OCI-LY1 (cell line): ENCODE measurements at regions not wholly inside any gene's neighbourhood (a gene's known extent, or its start where the extent isn't known, plus 50 kb on each side); places are given as distances from the start of the nearest gene placed in this dataset.

Experiments
- H2AFZ ChIP-seq: fragments of 200-600 bp; sonication (generic), shearing (Covaris generic); 2 replicates; pipeline ENCODE4 v1.6.0; 2014; ENCODE audit warnings: antibody characterized with exemption, mild to moderate bottlenecking, low read length
- H3F3A ChIP-seq: fragments of 200-600 bp; sonication (generic), shearing (Covaris generic); 2 replicates; pipeline ENCODE4 v1.6.0; 2014; ENCODE audit warnings: mild to moderate bottlenecking, antibody characterized with exemption, low read length, moderate library complexity; ENCODE audit not compliant: insufficient read depth
- H3K27ac ChIP-seq: fragments of 200-600 bp; sonication (generic); 2 replicates; pipeline ENCODE4 v1.5.1; 2014; ENCODE audit warnings: low read length, mixed run types, mild to moderate bottlenecking, low read depth; ENCODE audit not compliant: poor library complexity, severe bottlenecking
- H3K27me3 ChIP-seq: fragments of 200-600 bp; sonication (generic); 2 replicates; pipeline ENCODE4 v1.6.0; 2014; ENCODE audit warnings: antibody characterized with exemption, mild to moderate bottlenecking, low read length, moderate library complexity; ENCODE audit not compliant: insufficient read depth
- H3K36me3 ChIP-seq: fragments of 200-600 bp; sonication (generic); 2 replicates; pipeline ENCODE4 v1.6.1; 2014; ENCODE audit warnings: mild to moderate bottlenecking, antibody characterized with exemption, low read length, moderate library complexity, mixed read lengths; ENCODE audit not compliant: insufficient read depth
- H3K4me1 ChIP-seq: fragments of 200-600 bp; sonication (generic); 2 replicates; pipeline ENCODE4 v1.5.1; 2014; ENCODE audit warnings: mild to moderate bottlenecking, low read length, moderate library complexity; ENCODE audit not compliant: insufficient read depth, severe bottlenecking
- H3K4me2 ChIP-seq: fragments of 200-600 bp; sonication (generic), shearing (Covaris generic); 2 replicates; pipeline ENCODE4 v1.6.1; 2014; ENCODE audit warnings: low read length
- H3K4me3 ChIP-seq: fragments of 200-600 bp; sonication (generic); 2 replicates; pipeline ENCODE4 v1.5.1; 2014; ENCODE audit warnings: low read length, low read depth, mild to moderate bottlenecking, mixed read lengths; ENCODE audit not compliant: poor library complexity, severe bottlenecking
- H3K79me2 ChIP-seq: fragments of 200-600 bp; shearing (Covaris generic); 2 replicates; pipeline ENCODE4 v1.6.1; 2016; ENCODE audit warnings: mixed run types, low read length, mixed read lengths; ENCODE audit not compliant: insufficient read depth
- H3K9ac ChIP-seq: fragments of 200-600 bp; sonication (generic), shearing (Covaris generic); 2 replicates; pipeline ENCODE4 v1.6.1; 2014; ENCODE audit warnings: mild to moderate bottlenecking, low read length, mixed read lengths
- H3K9me2 ChIP-seq: fragments of 200-600 bp; sonication (generic), shearing (Covaris generic); 2 replicates; pipeline ENCODE4 v1.6.1; 2014; ENCODE audit warnings: low read depth, mild to moderate bottlenecking, low read length, mixed read lengths
- H3K9me3 ChIP-seq: fragments of 200-600 bp; shearing (Covaris generic); 2 replicates; pipeline ENCODE4 v1.6.1; 2014; ENCODE audit warnings: low read length, mixed read lengths
- H4K20me1 ChIP-seq: fragments of 200-600 bp; sonication (generic), shearing (Covaris generic); 2 replicates; pipeline ENCODE4 v1.6.0; 2016; ENCODE audit warnings: mild to moderate bottlenecking, low read length; ENCODE audit not compliant: insufficient read depth
- CTCF ChIP-seq: fragments of 200-600 bp; sonication (generic), shearing (Covaris generic); IDR thresholded peaks from 2 replicates; pipeline ENCODE4 v1.5.1; 2017; ENCODE audit warnings: mild to moderate bottlenecking, antibody characterized with exemption, low read length, moderate library complexity, mixed read lengths
- EZH2 ChIP-seq: fragments of 200-600 bp; sonication (generic), shearing (Covaris generic); IDR thresholded peaks from 2 replicates; pipeline ENCODE4 v1.8.0; 2017; ENCODE audit warnings: borderline replicate concordance, mixed run types, mild to moderate bottlenecking, antibody characterized with exemption, low read length, moderate library complexity, mixed read lengths

GRCh38 chr2:20143263-20143662, 81.7 kb downstream of the SDC1 start:
- H3K9me2 ChIP-seq: no peaks in the 10 kb centered on the region
- H3K79me2 ChIP-seq: no peaks in the 10 kb centered on the region
- TF ChIP-seq CTCF (no peak), EZH2 (no peak)
- no peak overlapping the region for H3K4me3 ChIP-seq
- no peaks in the 10 kb centered on the region for H3K9me3 ChIP-seq
- no peak overlapping the region for H3K4me2 ChIP-seq
- H3K27ac ChIP-seq: no peak overlapping the region
- peaks cover 3% of the 10 kb centered on the region; the same call in 1 of the 2 replicates for H3K27me3 ChIP-seq
- H3K4me1 ChIP-seq: no peaks in the 10 kb centered on the region
- no peaks in the 10 kb centered on the region for H4K20me1 ChIP-seq
- no peak overlapping the region for H3K9ac ChIP-seq
- no peaks in the 10 kb centered on the region for H3F3A ChIP-seq
- H3K36me3 ChIP-seq: no peaks in the 10 kb centered on the region
- H2AFZ ChIP-seq: no peak overlapping the region

- H2AFZ ChIP-seq: no peak overlapping the region
- no peak overlapping the region for H3K4me2 ChIP-seq
- no peak overlapping the region for H3K4me3 ChIP-seq
- TF ChIP-seq CTCF (no peak), EZH2 (no peak)
- H3K27ac ChIP-seq: no peak overlapping the region
- peaks cover 3% of the 10 kb centered on the region; the same call in 1 of the 2 replicates for H3K27me3 ChIP-seq
- no peaks in the 10 kb centered on the region for H3K4me1 ChIP-seq
- no peaks in the 10 kb centered on the region for H3K79me2 ChIP-seq
- H3K36me3 ChIP-seq: no peaks in the 10 kb centered on the region
- H3K9ac ChIP-seq: no peak overlapping the region
- no peaks in the 10 kb centered on the region for H3K9me2 ChIP-seq
- H3F3A ChIP-seq: no peaks in the 10 kb centered on the region
- H4K20me1 ChIP-seq: no peaks in the 10 kb centered on the region
- no peaks in the 10 kb centered on the region for H3K9me3 ChIP-seq
Measured at GRCh38 chr2:20141806-20142205, 83.1 kb downstream of the SDC1 start.

- peaks cover 3% of the 10 kb centered on the region; the same call in 1 of the 2 replicates for H3K27me3 ChIP-seq
- no peaks in the 10 kb centered on the region for H3F3A ChIP-seq
- no peak overlapping the region for H3K4me3 ChIP-seq
- H3K27ac ChIP-seq: no peak overlapping the region
- no peaks in the 10 kb centered on the region for H3K4me1 ChIP-seq
- no peaks in the 10 kb centered on the region for H3K36me3 ChIP-seq
- no peak overlapping the region for H3K9ac ChIP-seq
- no peaks in the 10 kb centered on the region for H3K9me2 ChIP-seq
- H3K4me2 ChIP-seq: no peak overlapping the region
- no peaks in the 10 kb centered on the region for H3K9me3 ChIP-seq
- no peaks in the 10 kb centered on the region for H4K20me1 ChIP-seq
- H2AFZ ChIP-seq: no peak overlapping the region
- no peaks in the 10 kb centered on the region for H3K79me2 ChIP-seq
- TF ChIP-seq CTCF (no peak), EZH2 (no peak)
Measured at GRCh38 chr2:20141056-20141762, 83.7 kb downstream of the SDC1 start.
